Neural progenitor cell (in vitro differentiated cells): ENCODE measurements at regions not wholly inside any gene's neighbourhood (a gene's known extent, or its start where the extent isn't known, plus 50 kb on each side); places are given as distances from the start of the nearest gene placed in this dataset.

Experiments
- EZH2phosphoT487 ChIP-seq: fragments of 200-600 bp; sonication (generic); IDR thresholded peaks from 2 replicates; pipeline ENCODE4 v1.6.1; 2017; ENCODE audit warnings: antibody characterized with exemption
- TF ChIP-seq, protein P1 (sequence below): fragments of 200-600 bp; sonication (generic); IDR thresholded peaks from 2 replicates; pipeline ENCODE4 v1.5.1; 2017; ENCODE audit warnings: antibody characterized with exemption, mild to moderate bottlenecking

DNA sequence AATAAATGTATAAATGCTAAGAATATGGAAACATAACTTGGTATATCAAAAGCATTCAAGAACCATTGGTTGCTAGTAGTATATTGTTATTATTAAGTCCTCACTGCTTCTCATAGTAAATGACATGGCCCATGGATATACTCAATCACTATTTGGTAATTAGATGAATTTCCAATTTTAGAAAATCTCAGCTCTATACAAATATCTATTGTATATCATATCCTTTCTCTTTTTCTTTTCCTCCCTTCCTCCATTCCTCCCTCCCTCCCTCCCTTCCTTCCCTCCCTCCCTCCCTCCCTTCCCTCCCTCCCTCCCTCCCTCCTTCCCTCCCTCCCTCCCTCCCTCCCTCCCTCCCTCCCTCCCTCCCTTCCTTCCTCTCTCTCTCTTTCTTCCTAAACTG lies 514.4 kb upstream of the LCORL start:
- TF ChIP-seq, protein P1, sequence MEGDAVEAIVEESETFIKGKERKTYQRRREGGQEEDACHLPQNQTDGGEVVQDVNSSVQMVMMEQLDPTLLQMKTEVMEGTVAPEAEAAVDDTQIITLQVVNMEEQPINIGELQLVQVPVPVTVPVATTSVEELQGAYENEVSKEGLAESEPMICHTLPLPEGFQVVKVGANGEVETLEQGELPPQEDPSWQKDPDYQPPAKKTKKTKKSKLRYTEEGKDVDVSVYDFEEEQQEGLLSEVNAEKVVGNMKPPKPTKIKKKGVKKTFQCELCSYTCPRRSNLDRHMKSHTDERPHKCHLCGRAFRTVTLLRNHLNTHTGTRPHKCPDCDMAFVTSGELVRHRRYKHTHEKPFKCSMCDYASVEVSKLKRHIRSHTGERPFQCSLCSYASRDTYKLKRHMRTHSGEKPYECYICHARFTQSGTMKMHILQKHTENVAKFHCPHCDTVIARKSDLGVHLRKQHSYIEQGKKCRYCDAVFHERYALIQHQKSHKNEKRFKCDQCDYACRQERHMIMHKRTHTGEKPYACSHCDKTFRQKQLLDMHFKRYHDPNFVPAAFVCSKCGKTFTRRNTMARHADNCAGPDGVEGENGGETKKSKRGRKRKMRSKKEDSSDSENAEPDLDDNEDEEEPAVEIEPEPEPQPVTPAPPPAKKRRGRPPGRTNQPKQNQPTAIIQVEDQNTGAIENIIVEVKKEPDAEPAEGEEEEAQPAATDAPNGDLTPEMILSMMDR: no peak
- no peak for TF ChIP-seq EZH2phosphoT487
